ENCODE measurements at regions not wholly inside any gene's neighbourhood (a gene's known extent, or its start where the extent isn't known, plus 50 kb on each side); places are given as distances from the start of the nearest gene placed in this dataset.

DNA sequence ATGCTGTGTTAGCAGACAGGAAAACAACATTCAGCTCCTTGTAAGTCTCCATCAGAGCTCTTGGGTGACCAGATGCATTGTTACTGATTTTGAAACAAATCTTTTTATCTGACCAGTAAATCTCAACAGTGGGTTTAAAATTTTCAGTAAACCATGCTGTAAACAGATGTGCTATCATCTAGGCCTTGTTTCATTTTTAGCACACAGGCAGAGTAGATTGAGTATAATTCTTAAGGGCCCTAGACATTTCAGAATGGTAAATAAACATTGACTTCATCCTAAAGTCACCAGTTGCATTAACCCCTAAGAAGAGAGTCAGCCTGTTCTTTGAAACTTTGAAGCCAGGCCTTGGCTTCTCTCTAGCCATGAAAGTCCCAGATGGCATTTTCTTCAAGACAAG is 237.2 kb upstream of the BMP2 start:
- TF ChIP-seq POLR2AphosphoS5 (IDR thresholded peaks at IDR 0.05) (no peak), POLR2A (IDR thresholded peaks at IDR 0.05) (no peak)
- TF ChIP-seq, protein P1, sequence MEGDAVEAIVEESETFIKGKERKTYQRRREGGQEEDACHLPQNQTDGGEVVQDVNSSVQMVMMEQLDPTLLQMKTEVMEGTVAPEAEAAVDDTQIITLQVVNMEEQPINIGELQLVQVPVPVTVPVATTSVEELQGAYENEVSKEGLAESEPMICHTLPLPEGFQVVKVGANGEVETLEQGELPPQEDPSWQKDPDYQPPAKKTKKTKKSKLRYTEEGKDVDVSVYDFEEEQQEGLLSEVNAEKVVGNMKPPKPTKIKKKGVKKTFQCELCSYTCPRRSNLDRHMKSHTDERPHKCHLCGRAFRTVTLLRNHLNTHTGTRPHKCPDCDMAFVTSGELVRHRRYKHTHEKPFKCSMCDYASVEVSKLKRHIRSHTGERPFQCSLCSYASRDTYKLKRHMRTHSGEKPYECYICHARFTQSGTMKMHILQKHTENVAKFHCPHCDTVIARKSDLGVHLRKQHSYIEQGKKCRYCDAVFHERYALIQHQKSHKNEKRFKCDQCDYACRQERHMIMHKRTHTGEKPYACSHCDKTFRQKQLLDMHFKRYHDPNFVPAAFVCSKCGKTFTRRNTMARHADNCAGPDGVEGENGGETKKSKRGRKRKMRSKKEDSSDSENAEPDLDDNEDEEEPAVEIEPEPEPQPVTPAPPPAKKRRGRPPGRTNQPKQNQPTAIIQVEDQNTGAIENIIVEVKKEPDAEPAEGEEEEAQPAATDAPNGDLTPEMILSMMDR (IDR thresholded peaks at IDR 0.05 in 8 of 11, conservative IDR thresholded peaks at IDR 0.05 in 3 of 11): no peak
- no peaks in the 10 kb centered on the region for H3K36me3 ChIP-seq
- H3K27ac ChIP-seq: no peak overlapping the region
- DNase-seq: no peak
- no peaks in the 10 kb centered on the region for H3K4me1 ChIP-seq
- no peaks in the 10 kb centered on the region for H3K27me3 ChIP-seq (replicated peaks in 1 of 7)
- peaks cover 0 to 12% (median 6%) of the 10 kb centered on the region in 8 donors for H3K9me3 ChIP-seq
- H3K4me3 ChIP-seq: no peak overlapping the region
- intact Hi-C loops (cut with DNase I; ENCODE audit: low total_unique reads): no loop called here

DNA sequence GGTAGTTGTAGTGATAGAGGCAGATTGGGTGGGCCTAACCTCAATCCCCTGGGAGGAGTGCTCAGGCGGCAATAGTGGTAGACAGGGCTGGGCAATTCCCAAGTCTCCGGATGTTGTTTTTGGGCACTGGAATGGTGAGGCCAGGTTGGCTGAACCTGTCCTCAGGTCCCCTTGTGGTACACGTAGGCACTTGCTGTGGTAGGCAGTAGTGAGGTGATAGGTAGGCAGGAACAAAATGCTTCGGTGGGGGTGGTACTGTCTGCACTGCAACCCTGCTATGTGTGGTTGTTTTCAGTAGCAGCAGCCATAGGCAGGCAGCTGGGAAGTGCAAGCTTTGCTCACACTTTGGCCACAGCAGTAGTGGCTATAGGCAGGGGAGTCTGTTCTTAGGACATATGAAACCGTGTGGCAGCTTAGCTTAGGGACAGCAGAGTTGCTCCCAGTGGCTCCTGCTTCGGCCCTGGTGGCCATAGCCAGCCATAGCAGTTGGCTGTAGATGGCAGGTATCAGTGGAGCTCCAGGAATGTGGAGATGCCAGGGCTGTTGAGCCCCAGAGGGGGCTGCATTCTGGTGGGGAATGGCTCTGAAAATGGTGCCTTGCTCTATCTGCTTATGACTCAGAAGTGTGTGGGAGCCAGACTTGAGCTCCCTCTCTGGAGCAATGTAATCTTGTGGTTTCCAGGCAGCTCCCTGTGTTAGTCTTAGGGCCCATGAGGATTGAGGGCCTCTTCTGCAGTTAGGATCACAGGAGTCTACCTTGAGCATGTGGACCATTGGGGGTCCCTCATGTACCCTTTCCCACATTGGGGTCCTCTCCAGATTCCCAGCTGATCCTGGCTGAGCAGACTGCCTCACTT is 241.8 kb upstream of the BMP2 start:
- no peaks in the 10 kb centered on the region for H3K27me3 ChIP-seq (replicated peaks in 1 of 7)
- WGBS, 5 donors: 62 to 78% (median 71%) methylated on average over 5 to 6 of the region's 6 CpGs
- H3K27ac ChIP-seq: no peak overlapping the region
- peaks cover 2 to 55% (median 44%) of the 10 kb centered on the region in 8 donors for H3K9me3 ChIP-seq
- no peak overlapping the region for H3K4me3 ChIP-seq
- H3K4me1 ChIP-seq: no peaks in the 10 kb centered on the region
- no peaks in the 10 kb centered on the region for H3K36me3 ChIP-seq
- intact Hi-C loops (cut with DNase I; ENCODE audit: low total_unique reads): no loop called here
- no peak for DNase-seq
- no peak for TF ChIP-seq POLR2AphosphoS5 (IDR thresholded peaks at IDR 0.05)
- no peak for TF ChIP-seq POLR2A (IDR thresholded peaks at IDR 0.05)
- TF ChIP-seq, protein P1 (IDR thresholded peaks at IDR 0.05 in 8 of 11, conservative IDR thresholded peaks at IDR 0.05 in 3 of 11): no peak

DNA sequence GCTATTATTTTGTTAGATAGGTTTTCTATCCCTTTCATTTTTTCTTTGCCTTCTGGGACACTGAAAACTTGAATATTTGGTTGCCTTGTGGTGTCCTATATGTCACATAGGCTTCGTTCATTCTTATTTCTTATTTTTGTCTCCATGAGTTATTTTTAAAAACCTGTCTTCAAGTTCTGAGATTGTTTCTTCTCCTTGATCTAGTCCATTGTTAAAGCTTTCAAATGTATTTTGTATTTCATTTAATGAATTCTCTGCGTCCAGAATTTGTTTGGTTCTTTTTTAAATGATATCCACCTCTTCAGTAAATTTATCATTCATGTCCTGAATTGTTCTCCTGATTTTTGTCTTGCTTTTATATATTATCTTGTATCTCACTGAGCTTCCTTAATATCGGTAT is 243.2 kb upstream of the BMP2 start:
- Histone ChIP-seq H3K4me3 (no peak overlapping the region), H3K27ac (no peak overlapping the region), H3K36me3 (no peaks in the 10 kb centered on the region), H3K9me3 (peaks cover 2 to 56% (median 46%) of the 10 kb centered on the region in 8 donors), H3K4me1 (no peaks in the 10 kb centered on the region), H3K27me3 (replicated peaks in 1 of 7) (no peaks in the 10 kb centered on the region)
- 84 to 93% (median 88%) methylated on average over 3 of the region's 3 CpGs for WGBS, 5 donors
- intact Hi-C loops (cut with DNase I; ENCODE audit: low total_unique reads): no loop called here
- TF ChIP-seq POLR2A (IDR thresholded peaks at IDR 0.05): no peak
- TF ChIP-seq, protein P1 (IDR thresholded peaks at IDR 0.05 in 8 of 11, conservative IDR thresholded peaks at IDR 0.05 in 3 of 11): no peak
- TF ChIP-seq POLR2AphosphoS5 (IDR thresholded peaks at IDR 0.05): no peak
- no peak for DNase-seq

DNA sequence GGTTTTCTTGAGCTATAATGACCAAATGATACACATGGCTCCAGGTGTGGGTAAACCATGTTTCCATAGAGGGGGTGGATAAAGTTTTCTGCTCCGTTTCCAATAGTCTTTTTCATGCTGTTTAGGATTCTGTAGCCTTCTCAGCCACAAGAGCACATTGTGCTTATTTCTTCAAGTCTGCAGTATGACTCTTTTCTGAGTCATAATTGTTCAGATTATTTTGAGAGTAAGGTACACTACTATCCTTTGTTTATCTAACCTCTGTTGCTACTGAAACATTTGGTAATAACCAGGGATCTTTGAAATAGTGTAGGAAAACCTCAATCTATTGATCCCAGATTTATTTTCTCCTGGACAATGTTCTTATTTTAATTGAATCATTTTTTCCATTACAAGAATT is 247.9 kb upstream of the BMP2 start:
- Histone ChIP-seq H3K27me3 (replicated peaks in 1 of 7) (no peaks in the 10 kb centered on the region), H3K9me3 (peaks cover 1 to 39% (median 33%) of the 10 kb centered on the region in 8 donors), H3K36me3 (no peaks in the 10 kb centered on the region), H3K27ac (no peak overlapping the region), H3K4me3 (no peak overlapping the region), H3K4me1 (no peaks in the 10 kb centered on the region)
- TF ChIP-seq, protein P1 (IDR thresholded peaks at IDR 0.05 in 8 of 11, conservative IDR thresholded peaks at IDR 0.05 in 3 of 11): no peak
- TF ChIP-seq POLR2A (IDR thresholded peaks at IDR 0.05) (no peak), POLR2AphosphoS5 (IDR thresholded peaks at IDR 0.05) (no peak)
- intact Hi-C loops (cut with DNase I; ENCODE audit: low total_unique reads): no loop called here
- no peak for DNase-seq
- 45 to 63% (median 55%) methylated on average over 1 of the region's 1 CpG for WGBS, 5 donors

All from spleen (tissue), 11 donors.